Fibroblast of skin of back (primary cell): ENCODE measurements at regions not wholly inside any gene's neighbourhood (a gene's known extent, or its start where the extent isn't known, plus 50 kb on each side); places are given as distances from the start of the nearest gene placed in this dataset.

ENCODE experiments used
- DNase-seq: peaks from one replicate; pipeline ENCODE4 v3.0.0-alpha.2; 2013

GRCh38 chr10:123496996-123497660 lies 169.0 kb upstream of the GPR26 start:
- no peak for DNase-seq

- DNase-seq = no peak
Measured at GRCh38 chr10:123500110-123500509, 166.0 kb upstream of the GPR26 start.

GRCh38 chr10:123501148-123501547 lies 165.0 kb upstream of the GPR26 start:
- no peak for DNase-seq

- no peak for DNase-seq
Measured at GRCh38 chr10:123502983-123503382, 163.2 kb upstream of the GPR26 start.

- DNase-seq = no peak
Measured at GRCh38 chr10:123506455-123506854, 159.7 kb upstream of the GPR26 start.

GRCh38 chr10:123507298-123507697 lies 158.9 kb upstream of the GPR26 start:
- DNase-seq = no peak

- no peak for DNase-seq
Measured at GRCh38 chr10:123509338-123509737, 156.8 kb upstream of the GPR26 start.

- no peak for DNase-seq
Measured at GRCh38 chr10:123512901-123513775, 153.0 kb upstream of the GPR26 start.

GRCh38 chr10:123513870-123514269 lies 152.3 kb upstream of the GPR26 start:
- DNase-seq = no peak

- no peak for DNase-seq
Measured at GRCh38 chr10:123514996-123515395, 151.2 kb upstream of the GPR26 start.

GRCh38 chr10:123515661-123516060 lies 150.5 kb upstream of the GPR26 start:
- no peak for DNase-seq

- no peak for DNase-seq
Measured at GRCh38 chr10:123516291-123516690, 149.9 kb upstream of the GPR26 start.

- DNase-seq = no peak
Measured at GRCh38 chr10:123517426-123517825, 148.7 kb upstream of the GPR26 start.

- no peak for DNase-seq
Measured at GRCh38 chr10:123517901-123518300, 148.3 kb upstream of the GPR26 start.

GRCh38 chr10:123518765-123519164 lies 147.4 kb upstream of the GPR26 start:
- DNase-seq = no peak

- DNase-seq = no peak
Measured at GRCh38 chr10:123519861-123520260, 146.3 kb upstream of the GPR26 start.

GRCh38 chr10:123521076-123521475 lies 145.1 kb upstream of the GPR26 start:
- no peak for DNase-seq

- no peak for DNase-seq
Measured at GRCh38 chr10:123521556-123521955, 144.6 kb upstream of the GPR26 start.

- no peak for DNase-seq
Measured at GRCh38 chr10:123522702-123523312, 143.3 kb upstream of the GPR26 start.

- DNase-seq = no peak
Measured at GRCh38 chr10:123523833-123524232, 142.3 kb upstream of the GPR26 start.

- DNase-seq = no peak
Measured at GRCh38 chr10:123526356-123527064, 139.6 kb upstream of the GPR26 start.

- DNase-seq = no peak
Measured at GRCh38 chr10:123527151-123527550, 139.0 kb upstream of the GPR26 start.
